K562 (cell line): ENCODE measurements at regions not wholly inside any gene's neighbourhood (a gene's known extent, or its start where the extent isn't known, plus 50 kb on each side); places are given as distances from the start of the nearest gene placed in this dataset.

Experiments used
- ATAC-seq: fragments of 200-7000 bp; cut with Tn5 transposase; 3 replicates; pipeline ENCODE4 v1.9.1; 2020; ENCODE audit warnings: moderate library complexity
- BruUV-seq: library from RNA; stranded (reverse); fragments of 400-500 nt; replicated peaks from 2 replicates; lab custom pipeline; 2021; lab: Mats Ljungman, UMichigan
- CTCF ChIA-PET: fragments of 300-600 bp; formaldehyde crosslinking; extraction: SDS; loops from one replicate; lab custom pipeline; 2021; ENCODE audit warnings: low intra/inter-chr PET ratio; lab: Yijun Ruan, JAX
- POLR2A ChIA-PET: fragments of 300-600, 350-650 bp; sonication (Branson Sonifier 250); formaldehyde crosslinking; extraction: SDS; loops from one replicate; lab custom pipeline; 2021; ENCODE audit warnings: antibody characterized with exemption, inconsistent platforms; lab: Yijun Ruan, JAX
- DNase-seq, 4 experiments: peaks; one replicate each; pipeline versions ENCODE4 v3.0.0 to v3.0.0-alpha.2; 2011 to 2018; ENCODE audit warnings: low spot score in 3 of 4, mixed read lengths in 3 of 4; ENCODE audit errors: extremely low read depth in 1 of 4
- FAIRE-seq: peaks from 2 replicates; lab custom pipeline; 2011; peaks lifted over from hg19 to GRCh38; lab: Jason Lieb, UNC
- H2AFZ ChIP-seq: 2 replicates; pipeline ENCODE4 v1.6.0; 2011; ENCODE audit warnings: low read depth, low read length, control low read depth, inconsistent platforms
- H3K27ac ChIP-seq: fragments of 200-600 bp; 3 replicates; pipeline ENCODE4 v1.8.0; 2011; ENCODE audit warnings: low read depth, mild to moderate bottlenecking, control low read depth, inconsistent platforms, low read length, moderate library complexity, mixed read lengths; ENCODE audit errors: extremely low read depth
- H3K27me3 ChIP-seq, 2 experiments: fragments of 300-600 bp in 1 of 2; 2 replicates in 1 of 2; 3 replicates in 1 of 2; pipeline versions ENCODE4 v1.6.0 to v1.8.0; 2011; ENCODE audit warnings: inconsistent platforms in 2 of 2, low read length in 2 of 2, mild to moderate bottlenecking in 1 of 2, mixed read lengths in 1 of 2, moderate library complexity in 1 of 2; ENCODE audit not compliant: control insufficient read depth in 2 of 2, insufficient read depth in 2 of 2
- H3K36me3 ChIP-seq: fragments of 300-600 bp; 3 replicates; pipeline ENCODE4 v1.8.0; 2011; ENCODE audit warnings: mild to moderate bottlenecking, low read length, inconsistent platforms; ENCODE audit not compliant: control insufficient read depth, insufficient read depth
- H3K4me1 ChIP-seq, 2 experiments: fragments of 200-600 bp in 1 of 2; replicated peaks in 1 of 2; 2 replicates in 1 of 2; 3 replicates in 1 of 2; pipeline versions ENCODE4 v1.5.1 to v1.8.0; 2011; ENCODE audit warnings: inconsistent platforms in 2 of 2, low read length in 2 of 2, mild to moderate bottlenecking in 1 of 2, mixed read lengths in 1 of 2, moderate library complexity in 1 of 2; ENCODE audit not compliant: control insufficient read depth in 2 of 2, insufficient read depth in 2 of 2
- H3K4me2 ChIP-seq: 2 replicates; pipeline ENCODE4 v1.6.1; 2011; ENCODE audit warnings: low read length, control low read depth, inconsistent platforms, mixed read lengths; ENCODE audit not compliant: insufficient read depth
- H3K4me3 ChIP-seq: fragments of 200-600 bp; sonication (generic), shearing (Covaris generic); 2 replicates; pipeline ENCODE4 v1.5.1; 2016; ENCODE audit warnings: control low read depth, inconsistent platforms
- H3K79me2 ChIP-seq: fragments of 200-600 bp; 3 replicates; pipeline ENCODE4 v1.8.0; 2011; ENCODE audit warnings: low read length, inconsistent platforms; ENCODE audit not compliant: control insufficient read depth, insufficient read depth
- H3K9ac ChIP-seq, 2 experiments: 2 replicates each; pipeline versions ENCODE4 v1.6.0 to v1.6.1; 2011; ENCODE audit warnings: low read depth in 2 of 2, low read length in 2 of 2, control low read depth in 1 of 2, inconsistent platforms in 1 of 2, mild to moderate bottlenecking in 1 of 2, mixed read lengths in 1 of 2; ENCODE audit not compliant: insufficient read depth in 1 of 2
- H3K9me1 ChIP-seq: one replicate; pipeline ENCODE4 v1.6.0; 2011; ENCODE audit warnings: inconsistent platforms, mild to moderate bottlenecking, low read length, moderate library complexity; ENCODE audit not compliant: control insufficient read depth, insufficient read depth
- H3K9me3 ChIP-seq: replicated peaks from 2 replicates; pipeline ENCODE4 v1.5.1; 2011; ENCODE audit warnings: low read depth, low read length, inconsistent platforms; ENCODE audit not compliant: control insufficient read depth, insufficient read depth
- H4K20me1 ChIP-seq: replicated peaks from 2 replicates; pipeline ENCODE4 v1.6.1; 2011; ENCODE audit warnings: low read length, inconsistent platforms, mixed read lengths; ENCODE audit not compliant: control insufficient read depth, insufficient read depth
- C11orf30 ChIP-seq: fragments of 450-650 bp; IDR thresholded peaks from 2 replicates; pipeline ENCODE4 v1.6.1; 2016; ENCODE audit warnings: low read depth, mild to moderate bottlenecking
- FOXJ2 ChIP-seq: fragments of 200-800 bp; sonication (Bioruptor generic); IDR thresholded peaks from 2 replicates; pipeline ENCODE4 v1.6.1; 2016; ENCODE audit warnings: missing genetic modification characterization, missing compliant biosample characterization
- MAFG ChIP-seq: fragments of 450-650 bp; conservative IDR thresholded peaks from 2 replicates; pipeline ENCODE4 v1.6.1; 2016; ENCODE audit warnings: missing genetic modification characterization, missing compliant biosample characterization
- MAFK ChIP-seq: IDR thresholded peaks from 2 replicates; pipeline ENCODE4 v1.6.1; 2011; ENCODE audit warnings: low read length, improper control_type of control experiment
- NR4A1 ChIP-seq, 2 experiments: fragments of 250-450 bp in 1 of 2; fragments of 450-650 bp in 1 of 2; sonication (Bioruptor Pico) in 1 of 2; IDR thresholded peaks; 2 replicates each; pipeline versions ENCODE4 v1.4.0 to v1.6.1; 2016 to 2020; ENCODE audit warnings: mild to moderate bottlenecking in 2 of 2, missing compliant biosample characterization in 1 of 2, missing genetic modification characterization in 1 of 2, moderate library complexity in 1 of 2
- ZMIZ1 ChIP-seq, 2 experiments: fragments of 150-350 bp in 1 of 2; IDR thresholded peaks; 2 replicates each; pipeline ENCODE4 v1.6.1; 2012 to 2016; ENCODE audit warnings: low read depth in 2 of 2, low read length in 2 of 2, mild to moderate bottlenecking in 1 of 2, moderate library complexity in 1 of 2
- ZNF316 ChIP-seq: fragments of 450-650 bp; IDR thresholded peaks from 2 replicates; pipeline ENCODE4 v1.6.1; 2016
- WGBS: fragments of 100-300 bp; shearing (Covaris generic); methylation state at CpG from one replicate; pipeline ENCODE4 v1.1.6; 2016; ENCODE audit warnings: low coverage, mixed read lengths; ENCODE audit not compliant: insufficient coverage; ENCODE audit errors: missing lambda C conversion rate; 5-methylcytosine and 5-hydroxymethylcytosine counted together
- in situ Hi-C: fragments of 300-500 bp; cut with MboI; formaldehyde crosslinking; loops from 4 replicates; pipeline ENCODE4 v1.15.0; 2018; ENCODE audit warnings: inconsistent platforms, mixed read lengths
- intact Hi-C: fragments of 100-400 bp; cut with micrococcal nuclease; formaldehyde crosslinking; loops from 2 replicates; pipeline ENCODE4 v1.14.2; 2022
- TF ChIP-seq, protein P1 (sequence below): fragments of 200-800 bp; sonication (Bioruptor generic); IDR thresholded peaks from 2 replicates; pipeline ENCODE4 v1.6.1; 2017; ENCODE audit warnings: missing genetic modification characterization, missing compliant biosample characterization
- TF ChIP-seq, protein P2 (sequence below): fragments of 450-650 bp; IDR thresholded peaks from 2 replicates; pipeline ENCODE4 v1.6.1; 2014; ENCODE audit warnings: low read depth, mild to moderate bottlenecking, moderate library complexity, borderline replicate concordance

GRCh38 chr18:26708806-26709716, 156.4 kb downstream of the AQP4 start:
- no TSS peak for BruUV-seq
- POLR2A ChIA-PET, result interaction anchor here (0.8 to 1.1 kb wide), 2 partner anchors 8 to 35 kb away, joined by 3 read pairs; no protein-coding TSS in a partner anchor
- CTCF ChIA-PET, result no interaction called here
- no peak overlapping the region for H3K27ac ChIP-seq
- FAIRE-seq, result no peak
- intact Hi-C loops, result no loop called here
- ATAC-seq, result no peak
- in situ Hi-C loops, result no loop called here
- H3K79me2 ChIP-seq, result no peaks in the 10 kb centered on the region
- H3K27me3 ChIP-seq, result no peaks in the 10 kb centered on the region
- no peak overlapping the region for H3K4me2 ChIP-seq
- H3K36me3 ChIP-seq, result no peaks in the 10 kb centered on the region
- H2AFZ ChIP-seq, result no peak overlapping the region
- no peak overlapping the region for H3K4me3 ChIP-seq
- no peaks in the 10 kb centered on the region for H3K9me3 ChIP-seq
- H4K20me1 ChIP-seq, result no peaks in the 10 kb centered on the region
- no peak for DNase-seq
- TF ChIP-seq ZNF316 (peak; percentile 59; the same call in 1 of the 2 replicates), FOXJ2 (tag) (no peak), MAFG (tag) (peak; percentile 50), NR4A1 (CRISPR knock-in tag; IDR thresholded peaks at IDR 0.05) (no peak), NR4A1 (tag; IDR thresholded peaks at IDR 0.05) (no peak), MAFK (0 out of 2 replicates have a peak, but pooled peaks have one; percentile 30), ZMIZ1 (IDR thresholded peaks at IDR 0.05; ENCODE audit: low read depth in 2 of 2, low read length in 2 of 2) (no peak), C11orf30 (peak; percentile 40; the same call in 1 of the 2 replicates)
- TF ChIP-seq, protein P1, sequence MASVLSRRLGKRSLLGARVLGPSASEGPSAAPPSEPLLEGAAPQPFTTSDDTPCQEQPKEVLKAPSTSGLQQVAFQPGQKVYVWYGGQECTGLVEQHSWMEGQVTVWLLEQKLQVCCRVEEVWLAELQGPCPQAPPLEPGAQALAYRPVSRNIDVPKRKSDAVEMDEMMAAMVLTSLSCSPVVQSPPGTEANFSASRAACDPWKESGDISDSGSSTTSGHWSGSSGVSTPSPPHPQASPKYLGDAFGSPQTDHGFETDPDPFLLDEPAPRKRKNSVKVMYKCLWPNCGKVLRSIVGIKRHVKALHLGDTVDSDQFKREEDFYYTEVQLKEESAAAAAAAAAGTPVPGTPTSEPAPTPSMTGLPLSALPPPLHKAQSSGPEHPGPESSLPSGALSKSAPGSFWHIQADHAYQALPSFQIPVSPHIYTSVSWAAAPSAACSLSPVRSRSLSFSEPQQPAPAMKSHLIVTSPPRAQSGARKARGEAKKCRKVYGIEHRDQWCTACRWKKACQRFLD, result no peak
- TF ChIP-seq, protein P2, sequence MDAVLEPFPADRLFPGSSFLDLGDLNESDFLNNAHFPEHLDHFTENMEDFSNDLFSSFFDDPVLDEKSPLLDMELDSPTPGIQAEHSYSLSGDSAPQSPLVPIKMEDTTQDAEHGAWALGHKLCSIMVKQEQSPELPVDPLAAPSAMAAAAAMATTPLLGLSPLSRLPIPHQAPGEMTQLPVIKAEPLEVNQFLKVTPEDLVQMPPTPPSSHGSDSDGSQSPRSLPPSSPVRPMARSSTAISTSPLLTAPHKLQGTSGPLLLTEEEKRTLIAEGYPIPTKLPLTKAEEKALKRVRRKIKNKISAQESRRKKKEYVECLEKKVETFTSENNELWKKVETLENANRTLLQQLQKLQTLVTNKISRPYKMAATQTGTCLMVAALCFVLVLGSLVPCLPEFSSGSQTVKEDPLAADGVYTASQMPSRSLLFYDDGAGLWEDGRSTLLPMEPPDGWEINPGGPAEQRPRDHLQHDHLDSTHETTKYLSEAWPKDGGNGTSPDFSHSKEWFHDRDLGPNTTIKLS, result no peak
- 3% methylated on average over 7 of the region's 7 CpGs for WGBS
- H3K9ac ChIP-seq, result no peak overlapping the region
- H3K4me1 ChIP-seq, result no peaks in the 10 kb centered on the region
- no peaks in the 10 kb centered on the region for H3K9me1 ChIP-seq
